Astrocyte of the spinal cord (primary cell): ENCODE measurements at regions not wholly inside any gene's neighbourhood (a gene's known extent, or its start where the extent isn't known, plus 50 kb on each side); places are given as distances from the start of the nearest gene placed in this dataset.
A peak's percentile ranks its signal among the peaks of the same experiment; 100 is the strongest.

Experiments used
- DNase-seq: peaks from one replicate; pipeline ENCODE4 v3.0.0; 2011; ENCODE audit warnings: low read depth, low spot score
- H3K4me3 ChIP-seq: 2 replicates; pipeline ENCODE4 v1.5.1; 2011; ENCODE audit warnings: low read depth, mild to moderate bottlenecking, low read length, moderate library complexity
- in situ Hi-C: cut with HindIII; loops from 2 replicates; pipeline ENCODE4 v1.10.0; 2017; ENCODE audit warnings: low sequenced_read_pairs
- TF ChIP-seq, protein P1 (sequence below): IDR thresholded peaks from 2 replicates; pipeline ENCODE4 v1.5.1; 2012; ENCODE audit warnings: low read depth, mild to moderate bottlenecking, low read length, inconsistent platforms

DNA sequence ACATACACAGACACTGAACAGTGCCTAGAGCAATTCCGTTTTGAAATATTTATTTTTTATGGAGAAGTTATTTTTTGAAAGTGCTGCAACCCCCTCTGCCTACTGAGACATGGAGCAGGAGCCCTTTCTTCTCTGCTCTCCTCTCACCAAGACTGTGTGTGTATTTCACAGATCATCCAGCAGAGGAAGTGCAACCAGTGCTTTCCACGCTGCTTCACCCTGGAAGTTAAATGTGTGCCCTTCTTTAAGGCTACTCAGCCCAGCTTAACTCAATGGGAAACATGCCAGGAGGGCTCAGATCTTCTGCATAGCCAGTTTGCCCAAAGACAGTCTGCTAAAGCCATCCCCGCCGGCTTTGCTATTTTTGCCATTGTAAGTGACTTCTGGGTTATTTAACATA, 606.3 kb downstream of the TLE1 start:
- TF ChIP-seq, protein P1, sequence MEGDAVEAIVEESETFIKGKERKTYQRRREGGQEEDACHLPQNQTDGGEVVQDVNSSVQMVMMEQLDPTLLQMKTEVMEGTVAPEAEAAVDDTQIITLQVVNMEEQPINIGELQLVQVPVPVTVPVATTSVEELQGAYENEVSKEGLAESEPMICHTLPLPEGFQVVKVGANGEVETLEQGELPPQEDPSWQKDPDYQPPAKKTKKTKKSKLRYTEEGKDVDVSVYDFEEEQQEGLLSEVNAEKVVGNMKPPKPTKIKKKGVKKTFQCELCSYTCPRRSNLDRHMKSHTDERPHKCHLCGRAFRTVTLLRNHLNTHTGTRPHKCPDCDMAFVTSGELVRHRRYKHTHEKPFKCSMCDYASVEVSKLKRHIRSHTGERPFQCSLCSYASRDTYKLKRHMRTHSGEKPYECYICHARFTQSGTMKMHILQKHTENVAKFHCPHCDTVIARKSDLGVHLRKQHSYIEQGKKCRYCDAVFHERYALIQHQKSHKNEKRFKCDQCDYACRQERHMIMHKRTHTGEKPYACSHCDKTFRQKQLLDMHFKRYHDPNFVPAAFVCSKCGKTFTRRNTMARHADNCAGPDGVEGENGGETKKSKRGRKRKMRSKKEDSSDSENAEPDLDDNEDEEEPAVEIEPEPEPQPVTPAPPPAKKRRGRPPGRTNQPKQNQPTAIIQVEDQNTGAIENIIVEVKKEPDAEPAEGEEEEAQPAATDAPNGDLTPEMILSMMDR: peak; percentile 28
- in situ Hi-C loops: no loop called here
- peak; percentile 40 for DNase-seq
- H3K4me3 ChIP-seq: no peak overlapping the region

DNA sequence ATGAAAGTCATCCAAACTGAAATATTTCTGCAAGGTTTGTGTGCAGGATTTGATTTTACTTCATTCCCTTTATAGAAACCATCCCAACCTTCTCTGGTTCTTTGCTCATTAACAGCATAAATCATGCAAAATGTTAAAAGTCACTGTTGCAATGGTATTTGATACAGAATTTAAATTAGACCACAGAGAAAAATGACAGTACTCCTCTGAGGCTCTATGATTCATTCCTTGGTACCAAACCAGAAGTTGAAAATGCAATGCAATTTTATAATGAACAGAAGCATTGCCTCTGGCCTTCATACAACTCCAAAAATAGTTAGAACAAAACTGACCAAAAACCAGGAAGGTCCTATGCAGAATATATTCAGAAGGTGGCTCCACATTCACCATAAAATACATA, 607.1 kb downstream of the TLE1 start:
- no peak overlapping the region for H3K4me3 ChIP-seq
- in situ Hi-C loops: no loop called here
- DNase-seq: peak; percentile 27
- TF ChIP-seq, protein P1: no peak

DNA sequence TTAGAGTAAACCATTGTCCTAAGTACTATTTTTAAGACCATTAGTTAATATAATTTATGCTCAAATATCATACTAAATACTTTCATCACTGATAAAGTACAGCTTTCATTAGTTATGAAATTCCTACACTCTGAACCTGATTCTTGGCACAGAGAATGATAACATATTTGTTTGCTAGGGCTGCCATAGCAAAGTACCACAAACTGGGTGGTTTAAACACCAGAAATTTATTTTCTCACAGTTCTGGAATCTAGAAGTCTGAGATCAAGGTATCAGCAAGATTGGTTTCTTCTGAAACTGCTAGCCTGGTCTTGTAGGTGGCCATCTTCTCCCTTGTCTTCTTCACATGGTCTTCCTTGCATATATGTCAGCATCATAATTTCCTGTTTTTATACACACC, 608.4 kb downstream of the TLE1 start:
- TF ChIP-seq, protein P1: no peak
- DNase-seq: no peak
- no peak overlapping the region for H3K4me3 ChIP-seq
- in situ Hi-C loops: no loop called here

DNA sequence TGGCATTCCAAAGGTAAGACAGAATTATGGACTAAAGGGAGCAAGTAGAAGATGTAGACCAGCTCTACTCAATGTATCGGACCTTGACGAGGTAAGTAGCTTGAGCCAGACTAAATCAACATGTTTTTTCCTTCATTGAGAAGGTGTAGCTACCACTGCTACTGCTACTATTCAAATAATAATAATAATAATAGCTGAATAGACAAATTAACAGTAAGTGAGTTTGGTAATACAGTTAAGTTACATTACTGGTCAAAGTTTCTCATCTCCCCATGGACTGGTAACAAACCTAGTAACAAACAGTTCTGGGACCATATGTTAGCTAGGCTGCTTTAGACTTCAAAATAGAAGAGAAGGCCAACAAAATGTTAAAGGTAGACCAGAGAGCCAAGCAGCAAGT, 609.2 kb downstream of the TLE1 start:
- no peak overlapping the region for H3K4me3 ChIP-seq
- TF ChIP-seq, protein P1: no peak
- in situ Hi-C loops: no loop called here
- DNase-seq: no peak

DNA sequence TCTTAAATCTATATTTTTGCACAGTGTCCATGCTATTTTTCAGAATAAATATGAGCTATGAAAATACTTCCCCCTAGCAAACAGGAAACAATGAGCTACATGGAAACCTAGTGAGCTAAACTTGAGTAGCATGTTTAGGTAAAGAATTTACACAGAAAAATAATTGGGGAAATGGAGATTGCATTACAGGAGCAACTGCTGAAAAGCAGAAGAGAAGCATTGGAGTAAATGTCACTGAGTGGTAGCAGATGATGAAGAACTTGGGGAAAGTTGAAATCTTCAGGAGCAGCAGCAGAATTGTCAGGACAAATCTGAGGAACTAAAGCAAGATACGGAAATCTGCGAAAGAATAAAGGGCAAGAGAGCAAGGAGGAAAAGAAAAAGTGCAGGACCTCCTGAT, 610.3 kb downstream of the TLE1 start:
- in situ Hi-C loops: no loop called here
- no peak overlapping the region for H3K4me3 ChIP-seq
- no peak for DNase-seq
- TF ChIP-seq, protein P1: no peak

DNA sequence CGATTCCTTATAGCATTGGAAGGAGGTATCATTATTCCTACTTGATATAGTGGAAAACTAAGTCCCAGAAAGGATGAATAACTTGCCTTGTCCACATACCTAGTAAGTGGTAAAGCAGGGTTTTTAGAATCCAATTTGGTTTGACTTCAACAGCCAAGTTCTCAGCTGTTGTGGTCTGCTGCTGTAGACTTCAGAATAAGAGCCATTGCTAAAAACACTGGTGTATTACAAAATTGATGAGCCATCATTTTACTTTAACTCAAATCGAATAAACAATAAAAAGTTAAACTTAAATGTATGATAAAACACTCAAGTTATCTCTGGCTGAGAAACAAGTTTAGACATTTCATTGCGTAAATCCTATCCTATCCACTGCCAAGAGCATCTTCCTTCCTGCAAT, 610.8 kb downstream of the TLE1 start:
- in situ Hi-C loops: no loop called here
- DNase-seq: no peak
- H3K4me3 ChIP-seq: no peak overlapping the region
- TF ChIP-seq, protein P1: no peak

DNA sequence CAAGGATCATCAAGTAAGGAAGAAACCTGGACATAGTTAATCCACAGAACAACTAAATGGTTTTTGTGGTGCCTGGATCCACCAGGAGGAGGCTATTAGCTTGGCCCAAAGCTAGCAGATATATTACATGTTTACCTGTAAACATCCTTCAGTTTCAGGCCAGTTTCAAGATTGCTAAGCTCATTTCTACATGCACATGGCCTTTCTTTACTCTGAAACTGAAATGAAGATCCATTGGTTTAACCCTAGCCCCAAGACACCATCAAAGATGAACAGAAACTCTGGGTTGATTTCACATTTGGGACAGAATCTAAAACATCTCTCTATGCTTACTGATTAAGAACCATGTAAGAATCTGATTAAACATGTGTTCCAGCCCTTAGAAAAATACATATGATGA, 611.8 kb downstream of the TLE1 start:
- in situ Hi-C loops: no loop called here
- no peak for DNase-seq
- no peak overlapping the region for H3K4me3 ChIP-seq
- TF ChIP-seq, protein P1: no peak
